Adipocyte (in vitro differentiated cells): ENCODE measurements at regions not wholly inside any gene's neighbourhood (a gene's known extent, or its start where the extent isn't known, plus 50 kb on each side); places are given as distances from the start of the nearest gene placed in this dataset.
A peak's percentile ranks its signal among the peaks of the same experiment; 100 is the strongest.

Experiments used
- DNase-seq: peaks from one replicate; pipeline ENCODE4 v3.0.0-alpha.2; 2015; ENCODE audit warnings: low read depth
- H3K27me3 ChIP-seq: replicated peaks from 2 replicates; pipeline ENCODE4 v1.7.0; 2013; ENCODE audit warnings: mild to moderate bottlenecking, low read length, moderate library complexity; ENCODE audit not compliant: control insufficient read depth, insufficient read depth
- H3K36me3 ChIP-seq: 2 replicates; pipeline ENCODE4 v1.7.0; 2013; ENCODE audit warnings: low read length, mild to moderate bottlenecking, moderate library complexity; ENCODE audit not compliant: control insufficient read depth, insufficient read depth, severe bottlenecking
- H3K4me1 ChIP-seq: 2 replicates; pipeline ENCODE4 v1.7.0; 2013; ENCODE audit warnings: mild to moderate bottlenecking, low read length, moderate library complexity; ENCODE audit not compliant: control insufficient read depth, insufficient read depth
- H3K4me3 ChIP-seq: 2 replicates; pipeline ENCODE4 v1.7.0; 2013; ENCODE audit warnings: mild to moderate bottlenecking, low read length, moderate library complexity
- H3K9ac ChIP-seq: 2 replicates; pipeline ENCODE4 v1.7.0; 2013; ENCODE audit warnings: mild to moderate bottlenecking, low read length, moderate library complexity
- H3K9me3 ChIP-seq: 2 replicates; pipeline ENCODE4 v1.7.0; 2013; ENCODE audit warnings: mild to moderate bottlenecking, low read length, moderate library complexity; ENCODE audit not compliant: control insufficient read depth

DNA sequence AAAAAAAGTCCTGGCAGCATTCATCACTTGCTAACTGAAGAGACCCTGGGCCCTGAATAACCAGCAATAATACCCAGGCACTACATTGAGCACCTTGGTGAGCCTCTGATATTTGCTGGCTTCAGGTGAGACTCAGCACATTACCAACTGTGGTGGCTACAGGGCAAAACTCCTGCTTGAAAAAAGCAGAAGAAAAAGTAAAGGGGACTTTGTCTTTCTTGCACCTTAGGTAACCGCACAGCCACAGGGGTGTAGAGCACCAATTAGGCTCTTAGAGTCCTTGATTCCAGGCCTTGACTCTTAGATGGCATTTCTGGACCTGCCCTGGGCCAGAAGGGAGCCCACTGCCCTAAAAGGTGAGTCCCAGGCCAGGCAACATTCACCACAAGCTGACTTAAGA, 269.5 kb downstream of the AUH start:
- Histone ChIP-seq H3K4me1 (peaks cover 2% of the 10 kb centered on the region), H3K9ac (no peak overlapping the region), H3K4me3 (no peak overlapping the region), H3K36me3 (no peaks in the 10 kb centered on the region), H3K27me3 (no peaks in the 10 kb centered on the region), H3K9me3 (peaks cover 14% of the 10 kb centered on the region)
- no peak for DNase-seq

DNA sequence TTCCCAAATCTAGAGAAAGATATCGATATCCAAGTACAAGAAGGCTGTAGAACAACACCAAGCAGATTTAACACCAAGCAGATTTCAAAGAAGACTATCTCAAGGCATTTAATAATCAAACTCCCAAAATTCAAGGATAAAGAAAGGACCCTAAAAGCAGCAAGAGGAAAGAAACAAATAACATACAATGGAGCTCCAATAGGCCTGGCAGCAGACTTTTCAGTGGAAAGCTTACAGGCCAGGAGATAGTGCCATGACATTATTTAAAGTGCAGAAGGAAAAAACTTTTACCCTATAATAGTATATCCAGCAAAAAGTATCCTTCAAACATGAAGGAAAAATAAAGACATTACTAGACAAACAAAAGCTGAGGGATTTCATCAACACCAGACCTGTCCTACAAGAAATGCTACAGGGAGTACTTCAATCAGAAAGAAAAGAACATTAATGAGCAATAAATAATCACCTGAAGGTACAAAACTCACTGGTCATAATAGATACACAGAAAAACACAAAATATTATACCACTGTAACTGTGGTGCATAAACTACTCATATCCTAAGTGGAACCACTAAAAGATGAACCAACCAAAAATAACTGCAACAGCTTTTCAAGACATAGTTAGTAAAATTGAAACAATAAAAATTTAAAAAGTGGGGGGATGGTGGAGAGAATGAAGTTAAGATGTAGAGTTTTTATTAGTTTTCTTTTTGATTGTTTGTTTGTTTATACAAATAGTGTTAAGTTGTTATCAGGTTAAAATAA, 267.2 kb downstream of the AUH start:
- no peak for DNase-seq
- Histone ChIP-seq H3K4me3 (no peak overlapping the region), H3K27me3 (no peaks in the 10 kb centered on the region), H3K9me3 (peaks cover 11% of the 10 kb centered on the region), H3K4me1 (peaks cover 4% of the 10 kb centered on the region), H3K36me3 (no peaks in the 10 kb centered on the region), H3K9ac (no peak overlapping the region)

DNA sequence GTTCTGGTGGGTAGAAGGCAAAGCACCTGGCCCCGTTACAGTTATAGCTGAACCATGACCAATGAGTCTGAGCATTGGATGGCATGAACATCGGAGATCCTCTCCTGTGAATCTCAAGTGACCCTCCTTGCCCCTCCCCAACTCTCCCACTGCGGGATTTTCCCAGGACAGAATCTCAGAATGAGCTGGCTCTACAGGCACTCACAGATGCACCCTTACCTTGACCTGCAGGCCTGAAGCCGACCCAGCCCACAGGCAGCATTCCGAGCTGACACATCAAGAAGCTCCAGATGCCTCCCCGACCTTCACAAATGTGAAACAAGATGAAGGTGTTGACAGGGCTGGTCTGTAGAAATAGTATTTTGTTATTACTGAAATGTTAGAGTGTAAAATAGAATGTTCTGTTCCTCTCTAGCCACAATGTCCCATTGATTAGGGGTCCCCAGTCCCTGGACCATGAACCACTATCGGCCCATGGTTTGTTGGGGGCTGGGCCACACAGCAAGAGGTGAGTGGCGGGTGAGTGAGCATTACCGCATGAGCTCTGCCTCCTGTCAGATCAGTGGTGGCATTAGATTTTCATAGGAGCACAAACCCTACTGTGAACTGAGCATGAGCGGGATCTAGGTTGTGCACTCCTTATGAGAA, 263.4 kb downstream of the AUH start:
- Histone ChIP-seq H3K9me3 (peaks cover 11% of the 10 kb centered on the region), H3K27me3 (no peaks in the 10 kb centered on the region), H3K9ac (no peak overlapping the region), H3K36me3 (no peaks in the 10 kb centered on the region), H3K4me1 (peaks cover 22% of the 10 kb centered on the region), H3K4me3 (no peak overlapping the region)
- no peak for DNase-seq

DNA sequence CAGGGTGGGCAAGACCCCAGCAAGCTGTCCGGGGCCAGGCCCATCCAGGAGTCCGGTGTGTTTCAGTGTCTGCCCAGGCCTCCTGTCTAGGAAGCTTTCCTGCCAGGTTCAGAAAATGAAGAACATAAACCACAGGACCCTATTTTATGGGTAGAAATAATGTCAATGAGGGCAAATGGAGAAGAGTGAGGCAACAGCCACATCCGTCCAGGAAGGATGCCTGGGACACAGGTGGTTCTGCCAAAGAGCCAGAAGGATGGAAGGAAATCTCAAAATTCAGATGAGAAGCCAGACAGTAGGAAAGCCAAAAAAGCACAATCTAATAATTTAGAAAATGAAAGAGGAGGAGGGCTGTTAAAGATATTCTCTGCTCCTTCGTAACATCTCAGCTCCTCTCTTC, 262.3 kb downstream of the AUH start:
- Histone ChIP-seq H3K4me1 (peaks cover 22% of the 10 kb centered on the region), H3K9me3 (peaks cover under 1% of the 10 kb centered on the region), H3K27me3 (no peaks in the 10 kb centered on the region), H3K4me3 (peak overlapping the region; percentile 59), H3K36me3 (no peaks in the 10 kb centered on the region), H3K9ac (peak overlapping the region; percentile 65)
- no peak for DNase-seq

DNA sequence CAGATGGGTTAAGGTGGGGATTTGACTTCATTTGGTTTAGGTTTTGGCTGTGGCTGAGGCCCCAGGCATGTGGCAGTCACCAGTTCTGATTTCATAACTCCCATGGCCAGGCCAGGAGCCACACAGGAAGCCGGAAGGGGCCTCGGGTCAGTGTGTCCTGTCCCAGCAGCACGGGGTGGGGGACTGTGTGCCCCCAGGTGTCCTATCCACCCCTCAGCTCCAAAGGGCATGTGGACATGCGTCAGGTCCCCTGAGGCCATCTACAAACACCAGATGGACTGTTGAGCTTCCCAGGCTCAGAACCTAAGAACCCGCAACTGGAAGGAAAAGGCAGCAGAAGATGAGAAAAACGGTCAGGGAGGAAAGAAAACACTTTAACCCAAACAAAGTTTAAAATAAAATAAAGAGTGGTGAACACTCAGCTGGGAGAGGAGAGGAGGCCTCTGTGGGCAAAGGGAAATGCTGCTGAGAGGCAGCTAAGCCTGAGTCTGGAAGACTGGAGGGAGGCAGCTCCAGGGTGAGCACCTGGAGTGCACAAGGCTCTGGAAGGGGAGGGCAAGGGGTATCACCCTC, 260.8 kb downstream of the AUH start:
- peaks cover 24% of the 10 kb centered on the region for H3K4me1 ChIP-seq
- no peaks in the 10 kb centered on the region for H3K36me3 ChIP-seq
- no peaks in the 10 kb centered on the region for H3K9me3 ChIP-seq
- DNase-seq: no peak
- no peaks in the 10 kb centered on the region for H3K27me3 ChIP-seq
- peak overlapping the region; percentile 62 for H3K9ac ChIP-seq
- H3K4me3 ChIP-seq: peak overlapping the region; percentile 25

DNA sequence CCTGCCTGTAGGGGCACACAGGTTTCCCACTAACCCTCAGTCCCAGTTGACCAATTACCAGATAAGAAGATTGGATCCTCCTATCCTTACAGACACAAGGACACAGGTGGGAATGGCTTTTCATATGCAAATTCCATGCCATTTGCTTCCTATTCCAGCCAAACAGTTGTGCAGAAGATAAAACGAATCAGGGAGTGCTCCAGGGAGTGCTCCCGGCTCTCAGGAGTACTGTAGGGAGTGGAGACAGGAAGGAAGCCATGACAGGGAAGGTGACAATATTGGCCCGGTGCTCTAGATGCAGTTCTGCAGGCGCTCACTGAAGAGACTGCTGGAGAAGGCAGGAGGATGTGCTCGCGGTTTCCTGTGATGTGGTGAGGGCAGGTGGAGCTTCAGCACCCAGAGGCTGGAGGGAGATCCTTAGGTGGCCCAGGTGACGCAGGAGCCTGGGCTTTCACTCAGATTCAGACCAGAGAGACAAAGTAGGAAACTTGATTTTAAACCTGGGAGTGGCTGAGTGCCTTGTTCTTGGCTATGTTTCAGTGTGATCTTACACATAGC, 260.0 kb downstream of the AUH start:
- Histone ChIP-seq H3K9me3 (no peaks in the 10 kb centered on the region), H3K36me3 (no peaks in the 10 kb centered on the region), H3K9ac (peak overlapping the region; percentile 62), H3K4me1 (peaks cover 31% of the 10 kb centered on the region), H3K4me3 (no peak overlapping the region), H3K27me3 (no peaks in the 10 kb centered on the region)
- no peak for DNase-seq

DNA sequence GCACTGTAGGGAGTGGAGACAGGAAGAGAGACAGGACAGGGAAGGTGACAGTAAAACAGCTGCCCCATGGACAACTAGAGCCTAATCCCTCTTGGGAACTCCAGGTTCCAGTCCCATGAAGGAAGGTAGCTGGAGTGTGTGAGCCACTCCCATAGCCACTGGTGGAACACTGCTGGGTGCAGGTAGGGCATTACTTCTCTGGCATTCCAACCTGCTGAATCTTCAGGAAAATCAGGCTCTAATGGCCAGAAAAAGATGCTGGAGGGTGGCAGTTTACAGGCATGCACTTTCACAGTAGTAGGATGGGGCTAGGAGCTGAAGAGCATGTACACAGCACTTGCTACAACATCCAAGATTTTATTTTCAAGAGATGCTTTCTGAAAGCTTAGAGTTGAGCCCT, 259.4 kb downstream of the AUH start:
- Histone ChIP-seq H3K27me3 (no peaks in the 10 kb centered on the region), H3K36me3 (no peaks in the 10 kb centered on the region)

DNA sequence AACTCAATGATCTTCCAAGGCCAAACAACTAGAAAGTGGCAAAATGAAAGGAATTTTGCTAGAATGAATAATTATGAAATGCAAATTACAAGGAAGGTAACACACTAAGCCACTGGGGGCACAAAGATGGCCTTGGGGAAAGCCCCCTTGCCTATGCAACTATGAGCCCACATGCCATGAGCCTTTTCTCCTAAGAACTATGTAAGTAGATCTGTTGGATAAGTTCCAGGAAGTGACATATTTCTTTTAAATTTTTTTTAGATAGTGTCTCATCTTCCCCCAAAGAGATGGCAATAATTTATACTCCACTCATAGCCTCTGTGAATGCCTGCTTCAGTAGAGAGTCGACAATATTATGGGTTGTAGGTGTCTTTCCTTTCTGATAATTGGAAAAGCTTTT, 257.8 kb downstream of the AUH start:
- Histone ChIP-seq H3K36me3 (no peaks in the 10 kb centered on the region), H3K9me3 (no peaks in the 10 kb centered on the region), H3K4me1 (peaks cover 36% of the 10 kb centered on the region), H3K27me3 (no peaks in the 10 kb centered on the region), H3K9ac (no peak overlapping the region), H3K4me3 (no peak overlapping the region)
- no peak for DNase-seq

More for the DNA sequence above, 259.4 kb downstream of the AUH start:
- no peak overlapping the region for H3K9ac ChIP-seq
- H3K9me3 ChIP-seq: no peaks in the 10 kb centered on the region
- no peak for DNase-seq
- H3K4me3 ChIP-seq: no peak overlapping the region
- peaks cover 36% of the 10 kb centered on the region for H3K4me1 ChIP-seq

DNA sequence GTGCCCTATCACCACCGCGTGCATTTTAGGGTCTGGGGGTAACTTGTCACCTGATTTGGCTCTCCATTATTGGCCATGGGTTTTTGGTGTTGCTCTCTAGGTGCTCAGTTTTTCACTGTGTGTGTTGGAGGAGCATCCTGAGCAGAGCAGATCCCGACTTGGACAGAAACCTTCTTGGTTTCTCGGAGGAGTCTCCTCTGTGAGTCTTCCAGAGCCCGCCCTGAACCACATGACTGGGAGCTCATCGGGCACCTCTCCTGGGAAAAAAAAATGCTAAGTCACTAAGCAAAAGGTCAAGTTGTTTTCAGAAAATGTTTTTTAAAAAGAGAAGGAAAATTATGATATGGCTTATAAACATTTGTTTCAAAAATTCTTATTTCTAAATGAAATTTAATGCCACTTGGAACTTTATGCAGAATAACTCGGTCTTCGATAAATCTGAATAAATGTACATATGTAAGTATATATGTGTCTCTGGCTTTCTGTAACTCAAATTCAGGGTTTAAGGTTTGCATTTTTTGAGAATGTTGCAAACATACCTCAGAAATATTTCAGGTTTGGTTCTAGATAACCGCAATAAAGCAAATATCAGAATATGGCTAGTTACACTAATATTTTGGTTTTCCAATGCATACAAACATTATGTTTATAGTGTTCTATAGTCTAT, 255.2 kb downstream of the AUH start:
- no peak for DNase-seq
- H3K4me3 ChIP-seq: peak overlapping the region; percentile 47
- H3K9ac ChIP-seq: peak overlapping the region; percentile 36
- H3K27me3 ChIP-seq: no peaks in the 10 kb centered on the region
- H3K4me1 ChIP-seq: peaks cover 14% of the 10 kb centered on the region
- peaks cover 13% of the 10 kb centered on the region for H3K9me3 ChIP-seq
- H3K36me3 ChIP-seq: no peaks in the 10 kb centered on the region

DNA sequence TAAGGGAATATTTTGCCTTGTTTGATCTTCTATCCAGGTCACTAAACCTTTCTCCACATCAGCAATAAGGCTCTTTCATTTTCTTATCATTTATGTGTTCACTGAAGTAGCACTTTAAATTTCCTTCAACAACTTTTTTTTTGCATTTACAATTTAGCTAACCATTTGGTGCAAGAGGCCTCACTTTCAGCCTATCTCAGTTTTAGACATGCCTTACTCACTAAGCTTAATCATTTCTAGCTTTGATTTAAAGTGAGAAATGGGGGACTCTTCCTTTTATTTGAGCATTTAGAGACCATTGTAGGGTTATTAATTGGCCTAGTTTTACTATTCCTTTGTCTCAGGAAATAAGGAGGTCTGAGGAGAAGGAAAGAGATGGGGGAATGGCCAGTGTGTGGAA, 250.5 kb downstream of the AUH start:
- H3K27me3 ChIP-seq: no peaks in the 10 kb centered on the region
- H3K4me3 ChIP-seq: no peak overlapping the region
- H3K4me1 ChIP-seq: peaks cover 16% of the 10 kb centered on the region
- DNase-seq: no peak
- H3K9me3 ChIP-seq: peaks cover 13% of the 10 kb centered on the region
- H3K9ac ChIP-seq: no peak overlapping the region
- no peaks in the 10 kb centered on the region for H3K36me3 ChIP-seq

DNA sequence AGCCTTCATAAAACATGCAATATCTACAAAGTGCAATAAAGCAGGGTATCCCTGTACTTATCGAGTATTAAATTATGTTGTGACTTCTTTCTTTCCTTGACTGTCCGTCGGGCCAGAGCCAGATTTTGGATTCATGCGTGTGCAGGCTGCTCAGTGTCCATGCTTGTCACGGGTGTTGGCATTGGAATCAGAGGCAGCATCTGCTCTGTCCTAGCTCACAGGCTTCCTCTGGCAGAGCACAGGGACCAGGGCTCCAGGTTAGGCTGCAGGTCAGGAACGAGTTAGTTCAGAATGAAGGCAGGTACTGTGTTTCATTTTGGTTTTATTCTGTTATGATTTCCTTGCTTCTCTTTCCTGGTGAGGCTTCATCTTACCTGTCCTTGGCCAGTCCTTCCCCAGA, 249.8 kb downstream of the AUH start:
- DNase-seq: no peak

More for the DNA sequence above, 249.8 kb downstream of the AUH start:
- Histone ChIP-seq H3K9me3 (peaks cover 16% of the 10 kb centered on the region), H3K36me3 (no peaks in the 10 kb centered on the region), H3K4me1 (peaks cover 16% of the 10 kb centered on the region), H3K27me3 (no peaks in the 10 kb centered on the region), H3K9ac (no peak overlapping the region), H3K4me3 (no peak overlapping the region)
